C4-2B (cell line): ENCODE measurements at regions not wholly inside any gene's neighbourhood (a gene's known extent, or its start where the extent isn't known, plus 50 kb on each side); places are given as distances from the start of the nearest gene placed in this dataset.

ENCODE experiments used
- CTCF ChIP-seq: fragments of 450-650 bp; conservative IDR thresholded peaks from 2 replicates; pipeline ENCODE4 v1.5.1; 2017; ENCODE audit warnings: mild to moderate bottlenecking
- ZFX ChIP-seq: fragments of 450-650 bp; IDR thresholded peaks from 2 replicates; pipeline ENCODE4 v1.6.1; 2017

- TF ChIP-seq CTCF (no peak), ZFX (no peak)
Observed at GRCh38 chr5:128764601-128765310, 200.5 kb upstream of the SLC27A6 start.
